ENCODE measurements at regions not wholly inside any gene's neighbourhood (a gene's known extent, or its start where the extent isn't known, plus 50 kb on each side); places are given as distances from the start of the nearest gene placed in this dataset.
"Not testable (repeated sequence)": the region's sequence is repeated elsewhere in the genome, so short reads cannot be mapped to it uniquely, and the experiment has no call there.

DNA sequence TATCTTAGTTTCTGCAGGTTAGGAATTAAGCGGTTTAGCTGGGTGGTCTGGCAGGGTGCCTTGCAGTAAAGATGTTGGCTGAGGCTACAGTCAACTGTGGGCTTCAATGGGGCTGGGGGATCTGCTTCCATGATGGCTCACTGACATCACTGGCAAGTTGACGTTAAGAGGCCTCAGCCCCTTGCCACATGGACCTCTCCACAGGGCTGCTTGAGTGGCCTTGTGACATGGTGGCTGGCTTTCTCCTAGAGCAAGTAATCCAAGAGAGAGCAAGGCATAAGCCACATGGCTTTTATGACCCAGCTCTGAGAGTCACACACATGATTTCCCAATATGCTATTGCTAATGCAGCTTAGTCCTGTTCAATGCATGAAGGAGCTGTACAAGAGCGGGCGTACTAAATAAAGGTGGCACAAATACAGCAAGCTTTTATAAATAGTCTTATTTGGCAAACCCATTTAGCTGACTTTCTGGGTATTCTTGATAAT, 109.1 kb downstream of the SEPTIN7 start:
- no peak for DNase-seq (ENCODE audit: low read depth in 2 of 2)

DNA sequence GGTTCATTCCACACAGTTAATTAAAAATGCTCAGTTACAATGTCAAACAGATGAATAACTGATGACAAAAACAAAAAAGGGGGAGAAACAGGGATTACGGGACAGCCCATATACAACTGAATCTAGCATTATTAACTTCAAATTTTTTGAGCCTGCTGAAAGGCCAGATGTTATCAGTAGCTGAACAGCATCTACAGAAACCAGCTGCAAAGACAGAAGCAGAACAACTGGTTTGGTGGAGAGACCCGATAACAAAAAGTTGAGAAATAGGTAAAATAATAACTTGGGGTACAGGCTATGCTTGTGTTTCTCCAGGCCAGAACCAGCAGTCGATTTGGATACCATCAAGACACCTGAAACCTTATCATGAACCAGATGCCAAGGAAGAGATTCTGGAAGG, 109.8 kb downstream of the SEPTIN7 start:
- DNase-seq (ENCODE audit: low read depth in 2 of 2): not testable (repeated sequence)

GRCh38 chr7:35913350-35913749, 112.5 kb downstream of the SEPTIN7 start:
- DNase-seq (ENCODE audit: low read depth in 2 of 2): not testable (repeated sequence)

- DNase-seq (ENCODE audit: low read depth in 2 of 2): not testable (repeated sequence)
Observed at GRCh38 chr7:35914214-35914613, 113.4 kb downstream of the SEPTIN7 start.

GRCh38 chr7:35915247-35915955, 114.5 kb downstream of the SEPTIN7 start:
- DNase-seq (ENCODE audit: low read depth in 2 of 2): not testable (repeated sequence)

DNA sequence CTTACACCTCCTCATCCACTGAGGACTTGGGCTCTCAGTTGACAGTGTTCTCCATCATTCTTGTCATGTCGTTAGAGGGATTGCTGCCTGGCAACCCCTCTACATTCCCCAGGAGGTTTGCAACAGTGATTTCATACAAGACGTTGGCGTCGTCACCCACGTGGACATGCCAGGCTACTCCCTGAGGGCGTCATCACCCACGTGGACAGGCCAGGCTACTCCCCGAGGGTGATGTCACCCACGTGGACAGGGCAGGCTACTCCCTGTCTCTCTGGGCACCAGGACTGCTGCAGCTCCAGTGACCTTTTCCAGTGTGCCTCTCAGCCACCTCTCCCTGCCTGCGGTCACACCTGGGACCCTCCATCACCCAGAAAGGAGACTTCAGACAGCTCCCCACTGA, 117.4 kb downstream of the SEPTIN7 start:
- DNase-seq (ENCODE audit: low read depth in 2 of 2): not testable (repeated sequence)

DNA sequence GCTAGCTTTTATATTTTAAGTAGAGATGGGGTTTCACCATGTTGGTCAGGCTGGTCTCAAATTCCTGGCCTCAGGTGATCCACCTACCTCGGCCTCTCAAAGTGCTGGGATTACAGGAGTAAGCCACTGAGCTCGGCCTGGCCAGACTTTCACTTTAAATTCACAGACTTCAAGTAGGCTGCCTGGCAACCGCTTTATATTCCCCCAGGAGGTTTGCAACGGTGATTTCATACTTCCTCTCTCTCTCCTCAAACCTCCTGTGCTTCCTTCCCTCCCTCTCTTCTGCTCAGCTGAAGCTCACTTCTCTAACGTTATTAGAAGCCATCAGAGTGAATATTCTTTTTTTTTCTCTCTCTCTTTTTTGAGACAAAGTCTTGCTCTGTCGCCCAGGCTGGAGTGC, 118.8 kb downstream of the SEPTIN7 start:
- DNase-seq (ENCODE audit: low read depth in 2 of 2): not testable (repeated sequence)

GRCh38 chr7:35921338-35921737, 120.5 kb downstream of the SEPTIN7 start:
- DNase-seq (ENCODE audit: low read depth in 2 of 2): not testable (repeated sequence)

GRCh38 chr7:35924668-35925067, 123.8 kb downstream of the SEPTIN7 start:
- not testable (repeated sequence) for DNase-seq (ENCODE audit: low read depth in 2 of 2)

- DNase-seq (ENCODE audit: low read depth in 2 of 2): not testable (repeated sequence)
Observed at GRCh38 chr7:35926966-35927365, 126.1 kb downstream of the SEPTIN7 start.

GRCh38 chr7:35931134-35931533, 130.3 kb downstream of the SEPTIN7 start:
- DNase-seq (ENCODE audit: low read depth in 2 of 2): not testable (repeated sequence)

DNA sequence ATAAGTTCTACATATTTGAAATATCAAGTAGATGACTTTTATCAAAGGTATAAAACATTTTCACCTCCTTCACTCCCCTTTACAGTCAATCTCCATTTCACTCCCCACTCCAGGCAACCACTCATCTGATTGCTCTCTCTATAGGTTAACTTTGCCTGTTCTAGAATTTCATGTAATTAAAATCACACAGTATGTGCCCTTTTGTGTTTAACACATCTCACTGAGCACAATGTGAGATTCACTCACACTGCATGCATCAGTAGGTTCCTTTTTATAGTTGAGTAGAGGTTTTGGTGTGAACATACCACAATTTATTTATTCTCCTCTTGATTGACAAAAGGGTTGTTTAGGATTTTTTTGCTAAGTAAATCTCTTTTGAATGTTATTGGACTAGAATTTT, 130.7 kb downstream of the SEPTIN7 start:
- DNase-seq (ENCODE audit: low read depth in 2 of 2): not testable (repeated sequence)

DNA sequence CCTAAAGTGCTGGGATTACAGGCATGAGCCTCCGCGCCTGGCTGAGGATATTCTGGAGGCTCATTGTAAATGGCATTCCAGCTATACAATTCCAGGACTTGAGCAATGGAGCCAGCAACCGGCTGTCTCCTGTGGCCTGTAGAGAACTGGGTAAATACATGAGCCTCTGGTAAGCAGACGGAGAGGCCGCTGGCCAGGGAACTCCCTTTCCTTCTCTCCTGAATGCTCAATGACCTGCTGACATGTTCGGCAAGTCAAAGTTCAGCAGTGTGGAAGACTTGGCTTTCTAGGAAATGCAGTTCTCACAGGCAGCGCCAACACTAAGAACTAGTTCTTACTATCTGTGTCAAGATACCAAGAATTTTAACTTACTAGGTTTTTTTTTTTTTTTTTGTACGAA, 139.8 kb downstream of the SEPTIN7 start:
- not testable (repeated sequence) for DNase-seq (ENCODE audit: low read depth in 2 of 2)

- not testable (repeated sequence) for DNase-seq (ENCODE audit: low read depth in 2 of 2)
Observed at GRCh38 chr7:35945621-35946020, 144.8 kb downstream of the SEPTIN7 start.

DNA sequence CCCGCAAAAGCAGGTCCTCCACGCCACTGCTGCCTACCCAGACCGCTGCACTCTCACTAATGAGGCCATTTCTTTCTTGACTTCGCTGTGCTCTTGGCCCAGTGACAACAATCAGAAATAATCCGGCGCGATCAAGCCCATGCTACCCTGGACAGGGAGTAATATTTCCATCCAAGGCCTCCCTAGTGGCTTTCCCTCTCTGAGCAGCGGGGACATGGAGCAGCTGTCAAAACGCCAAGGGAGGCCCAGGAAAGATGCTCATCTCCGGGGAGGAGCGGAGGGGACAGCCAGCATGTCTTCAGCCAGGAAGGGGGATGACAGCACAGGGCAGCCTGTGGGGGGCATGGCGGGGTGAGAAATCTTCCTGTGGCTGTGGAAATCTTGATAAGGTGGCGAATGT, 154.9 kb downstream of the SEPTIN7 start:
- DNase-seq (ENCODE audit: low read depth in 2 of 2): not testable (repeated sequence)

- not testable (repeated sequence) for DNase-seq (ENCODE audit: low read depth in 2 of 2)
Observed at GRCh38 chr7:35956988-35957387, 156.1 kb downstream of the SEPTIN7 start.

DNA sequence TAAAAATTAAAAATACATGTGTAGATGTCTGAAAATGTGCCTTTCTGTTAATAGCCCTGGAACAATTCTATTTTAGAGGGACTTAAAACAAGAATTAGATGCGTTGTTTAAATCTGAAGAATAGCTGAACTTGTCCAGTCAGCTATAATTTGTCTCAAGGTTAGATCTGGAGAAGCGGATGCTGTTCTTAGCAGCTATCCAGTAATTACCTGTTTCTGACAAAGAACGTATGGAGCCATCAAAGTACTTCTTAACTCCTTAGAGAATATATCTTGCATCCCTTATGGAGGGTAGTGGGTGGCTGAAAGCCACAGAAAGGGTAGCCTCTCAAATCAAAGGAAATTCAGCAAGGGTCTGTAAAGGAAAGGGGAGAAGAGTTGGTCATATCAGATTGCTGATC, 160.4 kb downstream of the SEPTIN7 start:
- not testable (repeated sequence) for DNase-seq (ENCODE audit: low read depth in 2 of 2)

- DNase-seq (ENCODE audit: low read depth in 2 of 2): not testable (repeated sequence)
Observed at GRCh38 chr7:35962607-35963006, 161.8 kb downstream of the SEPTIN7 start.

DNA sequence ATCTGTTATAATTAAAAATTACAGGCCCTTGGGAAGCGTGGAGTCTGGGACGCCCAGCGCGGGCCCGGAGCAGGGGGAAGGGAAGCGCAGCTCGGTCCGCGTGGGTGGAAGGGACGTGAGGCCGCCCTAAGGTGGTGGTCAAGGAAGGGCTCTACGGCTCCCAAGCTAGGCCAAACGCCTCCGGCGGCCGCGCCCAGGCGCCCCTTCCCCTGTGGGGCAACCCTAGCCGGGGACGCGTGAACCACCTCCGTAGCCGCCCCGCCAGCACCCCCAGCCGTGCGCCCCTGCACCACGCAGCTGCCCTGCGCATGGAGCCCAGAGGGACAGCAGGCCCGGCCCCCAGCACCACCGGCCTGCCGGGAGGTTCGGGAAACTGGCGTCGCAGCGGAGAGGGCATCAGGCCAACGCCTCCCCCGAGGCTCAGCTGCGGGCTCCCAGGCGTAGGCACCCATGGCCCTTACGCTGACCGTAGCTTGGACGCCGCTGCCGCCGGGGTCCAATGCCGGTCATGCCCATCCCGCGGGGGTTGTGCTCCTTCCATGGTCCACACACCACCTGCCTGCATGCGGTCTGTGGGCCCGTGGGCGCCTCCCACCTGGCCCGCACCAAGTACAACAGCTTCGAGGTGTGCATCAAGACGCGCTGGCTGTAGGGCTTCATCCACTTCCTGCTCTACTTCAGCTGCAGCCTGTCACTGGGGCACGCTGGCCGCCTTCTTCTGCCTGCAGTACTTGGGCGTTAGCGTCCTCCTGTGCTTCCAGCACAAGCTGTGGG, 166.7 kb downstream of the SEPTIN7 start:
- no peak for DNase-seq (ENCODE audit: low read depth in 2 of 2)

DNA sequence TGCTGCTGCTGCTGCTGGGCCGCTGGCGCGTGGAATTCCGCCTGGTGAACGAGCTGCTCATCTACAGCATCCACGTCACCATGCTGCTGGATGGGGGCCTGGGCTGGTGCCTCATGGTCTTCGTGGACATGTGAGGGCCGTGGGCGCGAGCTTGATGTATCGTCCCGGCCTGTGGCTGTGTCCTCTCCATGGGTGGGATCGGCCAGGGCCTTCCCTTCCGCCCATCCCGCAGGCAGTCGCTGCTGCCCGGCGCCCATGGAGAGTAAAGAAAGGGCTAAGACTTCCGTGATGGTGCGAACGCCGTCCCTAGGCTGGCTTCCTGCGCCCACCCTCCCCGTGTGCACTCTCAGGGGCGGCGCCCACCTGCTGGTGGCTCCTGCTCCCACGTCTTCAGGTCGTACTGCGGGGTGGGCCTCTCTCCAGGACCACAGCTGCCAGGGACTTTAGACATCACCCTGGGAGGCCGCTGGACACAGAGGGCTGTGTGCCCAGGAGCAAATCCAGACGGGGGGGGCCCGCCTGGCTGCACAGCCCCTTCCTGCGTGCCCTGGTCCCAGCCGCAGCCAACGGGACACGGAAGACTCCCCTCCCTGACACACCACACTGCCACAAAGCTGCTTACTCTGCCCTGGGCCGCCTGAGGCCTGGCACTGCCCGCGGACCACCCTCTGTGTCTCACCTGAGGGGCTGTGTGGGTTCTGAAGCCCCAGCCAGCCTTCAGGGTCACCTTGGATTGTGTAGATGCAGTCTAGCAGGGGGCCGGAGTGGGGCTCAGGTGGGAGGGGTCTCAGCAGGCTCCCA, 167.5 kb downstream of the SEPTIN7 start:
- no peak for DNase-seq (ENCODE audit: low read depth in 2 of 2)

DNA sequence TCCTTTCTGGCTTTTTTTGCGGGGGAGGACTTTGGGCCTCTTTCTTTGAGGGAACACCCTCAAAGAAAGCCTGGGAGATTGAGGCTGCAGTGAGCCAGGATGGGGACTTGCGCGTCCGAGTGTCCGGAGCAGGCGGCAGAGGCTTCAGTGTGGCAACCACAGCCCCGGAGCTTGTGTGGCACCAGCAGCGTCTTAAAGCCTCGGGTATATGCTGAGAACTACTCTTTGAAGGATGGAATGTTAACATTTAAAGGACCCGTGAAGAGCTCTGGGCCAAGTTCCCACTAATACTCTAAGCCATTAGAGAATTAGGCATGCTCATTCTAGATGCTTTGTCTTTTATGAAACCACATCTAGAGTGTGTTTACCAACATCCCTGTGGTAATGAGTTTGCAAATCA, 168.2 kb downstream of the SEPTIN7 start:
- no peak for DNase-seq (ENCODE audit: low read depth in 2 of 2)

DNA sequence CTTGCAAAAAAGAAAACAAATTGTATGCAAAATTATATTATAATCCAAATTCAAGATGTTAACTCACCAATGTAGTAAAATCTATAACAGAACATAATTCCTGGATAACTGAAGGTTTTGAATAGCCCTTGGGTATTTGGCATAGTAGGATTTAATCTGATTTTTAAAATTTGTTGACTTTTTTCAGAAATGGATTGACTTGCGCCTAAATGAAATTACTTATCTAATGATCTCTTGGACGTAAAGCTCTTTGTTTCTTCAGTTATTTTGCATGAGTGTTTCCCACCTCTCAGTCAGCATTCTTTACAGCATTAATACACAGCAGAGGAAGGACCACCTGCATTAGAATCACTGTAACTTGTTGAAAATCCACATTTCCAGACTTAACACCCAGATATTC, 169.6 kb downstream of the SEPTIN7 start:
- no peak for DNase-seq (ENCODE audit: low read depth in 2 of 2)

Data from stimulated activated CD4-positive, alpha-beta T cell treated with anti-CD3 and anti-CD28 coated beads, Interleukin-15, amount 100 ng/mL, for 48 hours (primary cell).